CD4-positive, alpha-beta T cell treated with Interleukin-4 for 1 hour (primary cell): ENCODE measurements at regions not wholly inside any gene's neighbourhood (a gene's known extent, or its start where the extent isn't known, plus 50 kb on each side); places are given as distances from the start of the nearest gene placed in this dataset.

Source experiments
- DNase-seq, 2 donors: peaks; one replicate each; pipeline ENCODE4 v3.0.0-alpha.2; 2020 to 2022

- DNase-seq, result no peak
Observed at GRCh38 chr4:137194670-137195069, 337.6 kb downstream of the PCDH18 start.

GRCh38 chr4:137193564-137193963 is 338.7 kb downstream of the PCDH18 start:
- no peak for DNase-seq

GRCh38 chr4:137181293-137181899 is 350.9 kb downstream of the PCDH18 start:
- no peak for DNase-seq

- DNase-seq, result no peak
Observed at GRCh38 chr4:137180349-137180748, 351.9 kb downstream of the PCDH18 start.

GRCh38 chr4:137156807-137157206 is 375.5 kb downstream of the PCDH18 start:
- no peak for DNase-seq

- no peak for DNase-seq
Observed at GRCh38 chr4:137156054-137156453, 376.2 kb downstream of the PCDH18 start.

- DNase-seq, result no peak
Observed at GRCh38 chr4:137131201-137131600, 401.1 kb downstream of the PCDH18 start.

- no peak for DNase-seq
Observed at GRCh38 chr4:137129845-137130244, 402.4 kb downstream of the PCDH18 start.

- no peak for DNase-seq
Observed at GRCh38 chr4:137129441-137129840, 402.9 kb downstream of the PCDH18 start.

GRCh38 chr4:137125011-137125410 is 407.3 kb downstream of the PCDH18 start:
- no peak for DNase-seq

GRCh38 chr4:137124278-137124932 is 407.9 kb downstream of the PCDH18 start:
- DNase-seq, result no peak

- DNase-seq, result no peak
Observed at GRCh38 chr4:137122876-137123275, 409.4 kb downstream of the PCDH18 start.

- DNase-seq, result no peak
Observed at GRCh38 chr4:137116144-137116543, 416.1 kb downstream of the PCDH18 start.

- no peak for DNase-seq
Observed at GRCh38 chr4:137106733-137107132, 425.6 kb downstream of the PCDH18 start.

- DNase-seq, result no peak
Observed at GRCh38 chr4:137106287-137106686, 426.0 kb downstream of the PCDH18 start.

GRCh38 chr4:137090951-137091350 is 441.3 kb downstream of the PCDH18 start:
- no peak for DNase-seq

- no peak for DNase-seq
Observed at GRCh38 chr4:137083571-137084135, 448.6 kb downstream of the PCDH18 start.

GRCh38 chr4:137082061-137082460 is 450.2 kb downstream of the PCDH18 start:
- no peak for DNase-seq

- DNase-seq, result no peak
Observed at GRCh38 chr4:137076908-137077307, 455.4 kb downstream of the PCDH18 start.

GRCh38 chr4:137075586-137075985 is 456.7 kb downstream of the PCDH18 start:
- DNase-seq, result no peak

GRCh38 chr4:137070614-137071013 is 461.7 kb downstream of the PCDH18 start:
- DNase-seq, result no peak

- no peak for DNase-seq
Observed at GRCh38 chr4:137069473-137069872, 462.8 kb downstream of the PCDH18 start.

- no peak for DNase-seq
Observed at GRCh38 chr4:137067735-137068134, 464.6 kb downstream of the PCDH18 start.

- no peak for DNase-seq
Observed at GRCh38 chr4:137065311-137065710, 467.0 kb downstream of the PCDH18 start.

- DNase-seq, result no peak
Observed at GRCh38 chr4:137063961-137064360, 468.3 kb downstream of the PCDH18 start.
